SK-N-SH (cell line): ENCODE measurements at regions not wholly inside any gene's neighbourhood (a gene's known extent, or its start where the extent isn't known, plus 50 kb on each side); places are given as distances from the start of the nearest gene placed in this dataset.

Source experiments
- CTCF ChIA-PET: fragments of 300-600, 350-600 bp; formaldehyde crosslinking; extraction: SDS; loops from one replicate; lab custom pipeline; 2021; lab: Yijun Ruan, JAX
- POLR2A ChIA-PET: fragments of 350-600 bp; sonication (Branson Sonifier 250); formaldehyde crosslinking; extraction: SDS; loops from one replicate; lab custom pipeline; 2020; ENCODE audit warnings: antibody characterized with exemption, inconsistent platforms; lab: Yijun Ruan, JAX
- DNase-seq: peaks from one replicate; pipeline ENCODE4 v3.0.0; 2012
- H2AFZ ChIP-seq: fragments of 200-600 bp; sonication (generic); 2 replicates; pipeline ENCODE4 v1.8.1; 2016; ENCODE audit warnings: antibody characterized with exemption, mild to moderate bottlenecking, low read depth
- H3F3A ChIP-seq: fragments of 200-600 bp; sonication (generic); replicated peaks from 2 replicates; pipeline ENCODE3; 2016; ENCODE audit warnings: antibody characterized with exemption, mild to moderate bottlenecking; ENCODE audit not compliant: insufficient read depth
- H3K27ac ChIP-seq, 2 experiments: fragments of 200-500 bp in 1 of 2; fragments of 200-600 bp in 1 of 2; sonication (Bioruptor generic) in 1 of 2; sonication (generic), shearing (Covaris generic) in 1 of 2; 2 replicates each; pipeline versions ENCODE4 v1.5.1 to v1.6.1; 2014 to 2016; ENCODE audit warnings: low read depth in 2 of 2, inconsistent platforms in 1 of 2, low read length in 1 of 2, mild to moderate bottlenecking in 1 of 2, mixed read lengths in 1 of 2
- H3K27me3 ChIP-seq: fragments of 200-600 bp; sonication (generic), shearing (Covaris generic); 2 replicates; pipeline ENCODE4 v1.6.1; 2016; ENCODE audit warnings: mixed run types; ENCODE audit not compliant: insufficient read depth
- H3K36me3 ChIP-seq, 2 experiments: fragments of 200-500 bp in 1 of 2; fragments of 200-600 bp in 1 of 2; sonication (Bioruptor generic) in 1 of 2; sonication (generic) in 1 of 2; replicated peaks in 1 of 2; 2 replicates each; pipeline versions ENCODE3 to v1.5.1; 2014 to 2016; ENCODE audit warnings: low read length in 1 of 2, mild to moderate bottlenecking in 1 of 2; ENCODE audit not compliant: insufficient read depth in 2 of 2, control insufficient read depth in 1 of 2
- H3K4me1 ChIP-seq, 2 experiments: fragments of 200-500 bp in 1 of 2; fragments of 200-600 bp in 1 of 2; sonication (Bioruptor generic) in 1 of 2; sonication (generic), shearing (Covaris generic) in 1 of 2; 2 replicates each; pipeline versions ENCODE4 v1.5.1 to v1.6.1; 2014 to 2016; ENCODE audit warnings: low read depth in 1 of 2, low read length in 1 of 2, mixed run types in 1 of 2; ENCODE audit not compliant: insufficient read depth in 2 of 2, control insufficient read depth in 1 of 2
- H3K4me2 ChIP-seq: fragments of 200-600 bp; sonication (generic), shearing (Covaris generic); 2 replicates; pipeline ENCODE4 v1.6.1; 2017; ENCODE audit warnings: mixed run types
- H3K4me3 ChIP-seq, 2 experiments: fragments of 200-500 bp in 1 of 2; fragments of 200-600 bp in 1 of 2; sonication (Bioruptor generic) in 1 of 2; sonication (generic), shearing (Covaris generic) in 1 of 2; 2 replicates each; pipeline versions ENCODE4 v1.5.1 to v1.8.1; 2014 to 2016; ENCODE audit warnings: low read depth in 2 of 2, inconsistent platforms in 1 of 2, low read length in 1 of 2, mild to moderate bottlenecking in 1 of 2, mixed read lengths in 1 of 2, moderate library complexity in 1 of 2
- H3K79me2 ChIP-seq: fragments of 200-600 bp; sonication (generic); 2 replicates; pipeline ENCODE4 v1.8.1; 2017; ENCODE audit warnings: mild to moderate bottlenecking; ENCODE audit not compliant: insufficient read depth
- H3K9ac ChIP-seq: fragments of 200-600 bp; sonication (generic); 2 replicates; pipeline ENCODE4 v1.6.1; 2017; ENCODE audit warnings: mixed run types
- H3K9me2 ChIP-seq: fragments of 200-600 bp; sonication (generic); 2 replicates; pipeline ENCODE4 v1.6.1; 2017; ENCODE audit warnings: mixed run types
- H3K9me3 ChIP-seq: fragments of 200-600 bp; sonication (generic); 2 replicates; pipeline ENCODE4 v1.6.1; 2017; ENCODE audit warnings: mixed run types, mild to moderate bottlenecking, moderate library complexity
- H4K20me1 ChIP-seq: fragments of 200-600 bp; sonication (generic); 2 replicates; pipeline ENCODE4 v1.6.1; 2017; ENCODE audit warnings: mild to moderate bottlenecking, mixed run types; ENCODE audit not compliant: insufficient read depth
- ELF1 ChIP-seq: IDR thresholded peaks from 2 replicates; pipeline ENCODE4 v1.4.0; 2012
- EP300 ChIP-seq, 2 experiments: IDR thresholded peaks; 2 replicates each; pipeline versions ENCODE4 v1.4.0 to v1.6.1; 2012; ENCODE audit warnings: borderline replicate concordance in 1 of 2, low read depth in 1 of 2, low read length in 1 of 2
- FOSL2 ChIP-seq: IDR thresholded peaks from 2 replicates; pipeline ENCODE4 v1.4.0; 2012; ENCODE audit warnings: low read depth, mild to moderate bottlenecking, moderate library complexity, borderline replicate concordance
- FOXJ3 ChIP-seq: sonication (generic); formaldehyde crosslinking; IDR thresholded peaks from 2 replicates; pipeline ENCODE4 v1.5.1; 2020; ENCODE audit warnings: mild to moderate bottlenecking, missing genetic modification reagents
- GABPA ChIP-seq: IDR thresholded peaks from 2 replicates; pipeline ENCODE4 v1.4.0; 2012; ENCODE audit warnings: low read depth, mild to moderate bottlenecking
- GATA2 ChIP-seq: sonication (generic); formaldehyde crosslinking; IDR thresholded peaks from 2 replicates; pipeline ENCODE4 v1.5.0; 2020; ENCODE audit warnings: mild to moderate bottlenecking, missing genetic modification reagents
- MXI1 ChIP-seq: IDR thresholded peaks from 2 replicates; pipeline ENCODE4 v1.6.1; 2012; ENCODE audit warnings: mild to moderate bottlenecking, low read depth, low read length, improper control_type of control experiment
- NFIC ChIP-seq: IDR thresholded peaks from 2 replicates; pipeline ENCODE4 v1.4.0; 2012; ENCODE audit warnings: borderline replicate concordance
- POLR2AphosphoS5 ChIP-seq: IDR thresholded peaks from 2 replicates; pipeline ENCODE4 v1.6.1; 2012; ENCODE audit warnings: low read depth, low read length
- RFX5 ChIP-seq: IDR thresholded peaks from 2 replicates; pipeline ENCODE4 v1.6.1; 2012; ENCODE audit warnings: mild to moderate bottlenecking, improper control_type of control experiment, low read length
- SIN3A ChIP-seq: IDR thresholded peaks from 2 replicates; pipeline ENCODE4 v1.6.1; 2012; ENCODE audit warnings: low read depth, mild to moderate bottlenecking, low read length, moderate library complexity, borderline replicate concordance
- SMC3 ChIP-seq: IDR thresholded peaks from 2 replicates; pipeline ENCODE4 v1.6.1; 2012; ENCODE audit warnings: low read depth, low read length, improper control_type of control experiment
- TAF1 ChIP-seq: IDR thresholded peaks from 2 replicates; pipeline ENCODE4 v1.6.1; 2012; ENCODE audit warnings: low read depth, mild to moderate bottlenecking, low read length, moderate library complexity, borderline replicate concordance
- WGBS: methylation state at CpG from one replicate; pipeline ENCODE4 v1.1.6; 2017; ENCODE audit warnings: low lambda C conversion rate; 5-methylcytosine and 5-hydroxymethylcytosine counted together
- TF ChIP-seq, protein P1 (sequence below): fragments of 150-350 bp; IDR thresholded peaks from 2 replicates; pipeline ENCODE4 v1.6.1; 2016; ENCODE audit warnings: mild to moderate bottlenecking, low read depth, low read length
- TF ChIP-seq, protein P2 (sequence below): IDR thresholded peaks from 2 replicates; pipeline ENCODE4 v1.6.1; 2012; ENCODE audit warnings: mild to moderate bottlenecking, low read depth, low read length, moderate library complexity
- TF ChIP-seq, protein P3 (sequence below): fragments of 200-600 bp; sonication (generic); IDR thresholded peaks from 2 replicates; pipeline ENCODE4 v1.6.1; 2017; ENCODE audit warnings: antibody characterized with exemption, mild to moderate bottlenecking, moderate library complexity
- TF ChIP-seq, protein P4 (sequence below): IDR thresholded peaks from 2 replicates; pipeline ENCODE4 v1.4.0; 2012; ENCODE audit warnings: low read depth, borderline replicate concordance
- TF ChIP-seq, protein P5 (sequence below): IDR thresholded peaks from 2 replicates; pipeline ENCODE4 v1.4.0; 2012; ENCODE audit warnings: low read depth
- TF ChIP-seq, protein P6 (sequence below): IDR thresholded peaks from 2 replicates; pipeline ENCODE4; 2012

DNA sequence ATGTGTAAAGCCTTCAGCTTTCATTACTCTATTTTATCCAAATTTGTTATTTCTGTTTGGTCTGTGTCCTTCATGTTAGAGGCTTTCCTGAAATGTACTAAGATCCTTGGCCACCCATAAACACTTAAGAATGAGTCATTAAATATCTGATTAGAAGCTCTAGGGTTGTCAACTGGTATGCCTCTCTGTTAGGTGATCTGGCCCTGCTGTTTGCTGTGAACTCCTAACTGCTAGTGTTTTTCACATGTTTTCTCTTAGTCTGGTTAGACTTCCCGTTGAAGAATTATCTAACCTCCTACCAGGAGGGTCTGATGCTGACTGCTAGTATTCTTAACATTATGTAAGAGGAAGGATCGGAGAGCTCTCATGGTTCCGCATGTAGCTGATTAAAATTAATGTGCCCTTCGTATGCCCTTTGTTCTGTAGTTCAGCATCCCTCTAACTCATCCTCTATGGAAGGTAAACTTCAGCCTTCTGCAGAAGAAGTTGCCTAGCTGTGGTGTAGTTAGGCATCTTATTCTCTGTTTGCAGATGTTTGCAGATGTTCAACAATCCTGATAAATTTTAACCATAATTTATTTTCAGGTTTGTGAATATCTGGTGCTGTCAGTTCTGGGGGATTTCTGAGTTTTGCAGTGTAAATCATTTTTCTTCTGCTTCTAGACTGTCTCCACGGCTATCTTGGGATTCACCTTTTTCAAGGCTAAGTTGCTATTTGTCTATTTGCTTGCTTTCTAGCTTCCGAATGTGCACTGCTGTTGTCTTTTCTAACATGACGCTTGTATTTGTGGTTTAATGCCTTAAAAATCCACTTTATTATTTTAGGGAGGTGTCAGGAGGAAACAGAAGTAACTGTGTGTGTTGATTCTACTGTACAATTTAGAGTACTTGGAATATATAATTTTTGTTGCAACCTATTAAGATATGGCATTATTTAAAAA, 207.2 kb upstream of the SPRY2 start:
- no peaks in the 10 kb centered on the region for H4K20me1 ChIP-seq
- H2AFZ ChIP-seq: no peak overlapping the region
- no peak overlapping the region for H3K9ac ChIP-seq
- TF ChIP-seq, protein P1, sequence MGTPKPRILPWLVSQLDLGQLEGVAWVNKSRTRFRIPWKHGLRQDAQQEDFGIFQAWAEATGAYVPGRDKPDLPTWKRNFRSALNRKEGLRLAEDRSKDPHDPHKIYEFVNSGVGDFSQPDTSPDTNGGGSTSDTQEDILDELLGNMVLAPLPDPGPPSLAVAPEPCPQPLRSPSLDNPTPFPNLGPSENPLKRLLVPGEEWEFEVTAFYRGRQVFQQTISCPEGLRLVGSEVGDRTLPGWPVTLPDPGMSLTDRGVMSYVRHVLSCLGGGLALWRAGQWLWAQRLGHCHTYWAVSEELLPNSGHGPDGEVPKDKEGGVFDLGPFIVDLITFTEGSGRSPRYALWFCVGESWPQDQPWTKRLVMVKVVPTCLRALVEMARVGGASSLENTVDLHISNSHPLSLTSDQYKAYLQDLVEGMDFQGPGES: no peak
- no peak for TF ChIP-seq MXI1
- TF ChIP-seq, protein P2, sequence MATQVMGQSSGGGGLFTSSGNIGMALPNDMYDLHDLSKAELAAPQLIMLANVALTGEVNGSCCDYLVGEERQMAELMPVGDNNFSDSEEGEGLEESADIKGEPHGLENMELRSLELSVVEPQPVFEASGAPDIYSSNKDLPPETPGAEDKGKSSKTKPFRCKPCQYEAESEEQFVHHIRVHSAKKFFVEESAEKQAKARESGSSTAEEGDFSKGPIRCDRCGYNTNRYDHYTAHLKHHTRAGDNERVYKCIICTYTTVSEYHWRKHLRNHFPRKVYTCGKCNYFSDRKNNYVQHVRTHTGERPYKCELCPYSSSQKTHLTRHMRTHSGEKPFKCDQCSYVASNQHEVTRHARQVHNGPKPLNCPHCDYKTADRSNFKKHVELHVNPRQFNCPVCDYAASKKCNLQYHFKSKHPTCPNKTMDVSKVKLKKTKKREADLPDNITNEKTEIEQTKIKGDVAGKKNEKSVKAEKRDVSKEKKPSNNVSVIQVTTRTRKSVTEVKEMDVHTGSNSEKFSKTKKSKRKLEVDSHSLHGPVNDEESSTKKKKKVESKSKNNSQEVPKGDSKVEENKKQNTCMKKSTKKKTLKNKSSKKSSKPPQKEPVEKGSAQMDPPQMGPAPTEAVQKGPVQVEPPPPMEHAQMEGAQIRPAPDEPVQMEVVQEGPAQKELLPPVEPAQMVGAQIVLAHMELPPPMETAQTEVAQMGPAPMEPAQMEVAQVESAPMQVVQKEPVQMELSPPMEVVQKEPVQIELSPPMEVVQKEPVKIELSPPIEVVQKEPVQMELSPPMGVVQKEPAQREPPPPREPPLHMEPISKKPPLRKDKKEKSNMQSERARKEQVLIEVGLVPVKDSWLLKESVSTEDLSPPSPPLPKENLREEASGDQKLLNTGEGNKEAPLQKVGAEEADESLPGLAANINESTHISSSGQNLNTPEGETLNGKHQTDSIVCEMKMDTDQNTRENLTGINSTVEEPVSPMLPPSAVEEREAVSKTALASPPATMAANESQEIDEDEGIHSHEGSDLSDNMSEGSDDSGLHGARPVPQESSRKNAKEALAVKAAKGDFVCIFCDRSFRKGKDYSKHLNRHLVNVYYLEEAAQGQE: no peak
- no peak for TF ChIP-seq FOXJ3 (CRISPR knock-in tag)
- no peak for TF ChIP-seq TAF1
- no peak for TF ChIP-seq RFX5
- no peak for TF ChIP-seq EP300 (IDR thresholded peaks at IDR 0.05; ENCODE audit: borderline replicate concordance in 1 of 2, low read depth in 1 of 2, low read length in 1 of 2)
- TF ChIP-seq, protein P3, sequence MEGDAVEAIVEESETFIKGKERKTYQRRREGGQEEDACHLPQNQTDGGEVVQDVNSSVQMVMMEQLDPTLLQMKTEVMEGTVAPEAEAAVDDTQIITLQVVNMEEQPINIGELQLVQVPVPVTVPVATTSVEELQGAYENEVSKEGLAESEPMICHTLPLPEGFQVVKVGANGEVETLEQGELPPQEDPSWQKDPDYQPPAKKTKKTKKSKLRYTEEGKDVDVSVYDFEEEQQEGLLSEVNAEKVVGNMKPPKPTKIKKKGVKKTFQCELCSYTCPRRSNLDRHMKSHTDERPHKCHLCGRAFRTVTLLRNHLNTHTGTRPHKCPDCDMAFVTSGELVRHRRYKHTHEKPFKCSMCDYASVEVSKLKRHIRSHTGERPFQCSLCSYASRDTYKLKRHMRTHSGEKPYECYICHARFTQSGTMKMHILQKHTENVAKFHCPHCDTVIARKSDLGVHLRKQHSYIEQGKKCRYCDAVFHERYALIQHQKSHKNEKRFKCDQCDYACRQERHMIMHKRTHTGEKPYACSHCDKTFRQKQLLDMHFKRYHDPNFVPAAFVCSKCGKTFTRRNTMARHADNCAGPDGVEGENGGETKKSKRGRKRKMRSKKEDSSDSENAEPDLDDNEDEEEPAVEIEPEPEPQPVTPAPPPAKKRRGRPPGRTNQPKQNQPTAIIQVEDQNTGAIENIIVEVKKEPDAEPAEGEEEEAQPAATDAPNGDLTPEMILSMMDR: no peak
- TF ChIP-seq, protein P4, sequence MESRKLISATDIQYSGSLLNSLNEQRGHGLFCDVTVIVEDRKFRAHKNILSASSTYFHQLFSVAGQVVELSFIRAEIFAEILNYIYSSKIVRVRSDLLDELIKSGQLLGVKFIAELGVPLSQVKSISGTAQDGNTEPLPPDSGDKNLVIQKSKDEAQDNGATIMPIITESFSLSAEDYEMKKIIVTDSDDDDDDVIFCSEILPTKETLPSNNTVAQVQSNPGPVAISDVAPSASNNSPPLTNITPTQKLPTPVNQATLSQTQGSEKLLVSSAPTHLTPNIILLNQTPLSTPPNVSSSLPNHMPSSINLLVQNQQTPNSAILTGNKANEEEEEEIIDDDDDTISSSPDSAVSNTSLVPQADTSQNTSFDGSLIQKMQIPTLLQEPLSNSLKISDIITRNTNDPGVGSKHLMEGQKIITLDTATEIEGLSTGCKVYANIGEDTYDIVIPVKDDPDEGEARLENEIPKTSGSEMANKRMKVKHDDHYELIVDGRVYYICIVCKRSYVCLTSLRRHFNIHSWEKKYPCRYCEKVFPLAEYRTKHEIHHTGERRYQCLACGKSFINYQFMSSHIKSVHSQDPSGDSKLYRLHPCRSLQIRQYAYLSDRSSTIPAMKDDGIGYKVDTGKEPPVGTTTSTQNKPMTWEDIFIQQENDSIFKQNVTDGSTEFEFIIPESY: no peak
- no peak for TF ChIP-seq SIN3A
- no peak for TF ChIP-seq GABPA
- TF ChIP-seq SMC3: no peak
- TF ChIP-seq GATA2: no peak
- no peak for TF ChIP-seq FOSL2
- TF ChIP-seq POLR2AphosphoS5: no peak
- no peak for TF ChIP-seq ELF1
- TF ChIP-seq, protein P5, sequence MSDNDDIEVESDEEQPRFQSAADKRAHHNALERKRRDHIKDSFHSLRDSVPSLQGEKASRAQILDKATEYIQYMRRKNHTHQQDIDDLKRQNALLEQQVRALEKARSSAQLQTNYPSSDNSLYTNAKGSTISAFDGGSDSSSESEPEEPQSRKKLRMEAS: no peak
- no peak for TF ChIP-seq NFIC
- TF ChIP-seq, protein P6, sequence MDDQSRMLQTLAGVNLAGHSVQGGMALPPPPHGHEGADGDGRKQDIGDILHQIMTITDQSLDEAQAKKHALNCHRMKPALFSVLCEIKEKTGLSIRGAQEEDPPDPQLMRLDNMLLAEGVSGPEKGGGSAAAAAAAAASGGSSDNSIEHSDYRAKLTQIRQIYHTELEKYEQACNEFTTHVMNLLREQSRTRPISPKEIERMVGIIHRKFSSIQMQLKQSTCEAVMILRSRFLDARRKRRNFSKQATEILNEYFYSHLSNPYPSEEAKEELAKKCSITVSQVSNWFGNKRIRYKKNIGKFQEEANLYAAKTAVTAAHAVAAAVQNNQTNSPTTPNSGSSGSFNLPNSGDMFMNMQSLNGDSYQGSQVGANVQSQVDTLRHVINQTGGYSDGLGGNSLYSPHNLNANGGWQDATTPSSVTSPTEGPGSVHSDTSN: no peak
- no peaks in the 10 kb centered on the region for H3K79me2 ChIP-seq
- 80% methylated on average over 7 of the region's 7 CpGs for WGBS
- no peaks in the 10 kb centered on the region for H3K27me3 ChIP-seq
- no peak for DNase-seq
- CTCF ChIA-PET: interaction anchor here (1.7 kb wide), 1 partner anchor 14 kb away, joined by 5 read pairs; no protein-coding TSS in a partner anchor
- H3K9me2 ChIP-seq: no peaks in the 10 kb centered on the region
- H3K9me3 ChIP-seq: no peaks in the 10 kb centered on the region
- H3K36me3 ChIP-seq: no peaks in the 10 kb centered on the region
- H3K4me2 ChIP-seq: no peak overlapping the region
- H3K4me3 ChIP-seq: no peak overlapping the region
- peaks cover 7 to 11% of the 10 kb centered on the region in 2 experiments; a peak in 2 of 4 replicates for H3K4me1 ChIP-seq
- POLR2A ChIA-PET: no interaction called here
- no peak overlapping the region; a peak in 2 of 4 replicates for H3K27ac ChIP-seq
- H3F3A ChIP-seq: peaks cover 4% of the 10 kb centered on the region
